Naive thymus-derived CD4-positive, alpha-beta T cell (primary cell): ENCODE measurements at regions not wholly inside any gene's neighbourhood (a gene's known extent, or its start where the extent isn't known, plus 50 kb on each side); places are given as distances from the start of the nearest gene placed in this dataset.

Experiments used
- ATAC-seq: fragments of 150-1000 bp; cut with Tn5 transposase; 2 replicates; pipeline ENCODE4 v1.10.0; 2021; ENCODE audit warnings: mild to moderate bottlenecking, moderate library complexity
- CTCF ChIA-PET: fragments of 350-600 bp; sonication (Branson Sonifier 250); formaldehyde crosslinking; loops from one replicate; lab custom pipeline; 2021; ENCODE audit warnings: antibody characterized with exemption; lab: Charles Lee
- POLR2A ChIA-PET: fragments of 350-600 bp; sonication (Branson Sonifier 250); formaldehyde crosslinking; loops from one replicate; lab custom pipeline; 2021; ENCODE audit warnings: antibody characterized with exemption, inconsistent platforms; lab: Charles Lee
- DNase-seq, 9 donors: peaks; one replicate each; pipeline versions ENCODE4 v3.0.0 to v3.0.0-alpha.2; 2020 to 2022; ENCODE audit warnings: mixed read lengths in 1 of 9
- H3K27ac ChIP-seq: one replicate; pipeline ENCODE4 v1.7.0; 2013; ENCODE audit warnings: mild to moderate bottlenecking, low read depth, low read length, moderate library complexity
- H3K27me3 ChIP-seq, 2 donors: one replicate each; pipeline ENCODE4 v1.7.0; 2013; ENCODE audit warnings: low read length in 2 of 2, mild to moderate bottlenecking in 2 of 2, moderate library complexity in 2 of 2; ENCODE audit not compliant: control insufficient read depth in 2 of 2, insufficient read depth in 2 of 2
- H3K36me3 ChIP-seq, 3 experiments: 1 replicate in 2 of 3; 2 replicates in 1 of 3; pipeline ENCODE4 v1.7.0; 2013; ENCODE audit warnings: low read length in 3 of 3, mild to moderate bottlenecking in 3 of 3, moderate library complexity in 1 of 3; ENCODE audit not compliant: insufficient read depth in 3 of 3, control insufficient read depth in 2 of 3
- H3K4me1 ChIP-seq, 2 donors: one replicate each; pipeline ENCODE4 v1.7.0; 2013; ENCODE audit warnings: low read length in 2 of 2, mild to moderate bottlenecking in 2 of 2, moderate library complexity in 1 of 2; ENCODE audit not compliant: control insufficient read depth in 2 of 2, insufficient read depth in 2 of 2
- H3K4me3 ChIP-seq: 2 replicates; pipeline ENCODE4 v1.7.0; 2013; ENCODE audit warnings: mild to moderate bottlenecking, low read length
- H3K9me3 ChIP-seq, 3 experiments: 1 replicate in 2 of 3; 2 replicates in 1 of 3; pipeline ENCODE4 v1.7.0; 2013; ENCODE audit warnings: low read length in 3 of 3; ENCODE audit not compliant: control insufficient read depth in 2 of 3
- H3K27ac Mint-ChIP-seq, 9 donors: one replicate each; pipeline ENCODE4 v1.8.0; 2020 to 2022; ENCODE audit warnings: mixed read lengths in 9 of 9, mild to moderate bottlenecking in 8 of 9, moderate library complexity in 5 of 9, inconsistent platforms in 2 of 9
- H3K27me3 Mint-ChIP-seq, 5 donors: one replicate each; pipeline ENCODE4 v1.8.0; 2021 to 2022; ENCODE audit warnings: mixed read lengths in 5 of 5, mild to moderate bottlenecking in 1 of 5
- H3K36me3 Mint-ChIP-seq, 5 donors: one replicate each; pipeline ENCODE4 v1.8.0; 2020 to 2022; ENCODE audit warnings: mixed read lengths in 5 of 5, mild to moderate bottlenecking in 3 of 5, inconsistent platforms in 1 of 5
- H3K4me1 Mint-ChIP-seq, 7 donors: one replicate each; pipeline ENCODE4 v1.8.0; 2020 to 2022; ENCODE audit warnings: mixed read lengths in 7 of 7, mild to moderate bottlenecking in 3 of 7, inconsistent platforms in 1 of 7
- H3K4me3 Mint-ChIP-seq, 10 donors: one replicate each; pipeline ENCODE4 v1.8.0; 2020 to 2022; ENCODE audit warnings: mild to moderate bottlenecking in 10 of 10, mixed read lengths in 10 of 10, moderate library complexity in 6 of 10, inconsistent platforms in 2 of 10
- H3K9me3 Mint-ChIP-seq, 11 donors: one replicate each; pipeline ENCODE4 v1.8.0; 2020 to 2022; ENCODE audit warnings: mixed read lengths in 11 of 11, mild to moderate bottlenecking in 4 of 11, inconsistent platforms in 1 of 11, moderate library complexity in 1 of 11
- intact Hi-C, 2 donors: fragments of 100-400 bp; cut with micrococcal nuclease; formaldehyde crosslinking; loops; one replicate each; pipeline ENCODE4 v1.15.1; 2023

DNA sequence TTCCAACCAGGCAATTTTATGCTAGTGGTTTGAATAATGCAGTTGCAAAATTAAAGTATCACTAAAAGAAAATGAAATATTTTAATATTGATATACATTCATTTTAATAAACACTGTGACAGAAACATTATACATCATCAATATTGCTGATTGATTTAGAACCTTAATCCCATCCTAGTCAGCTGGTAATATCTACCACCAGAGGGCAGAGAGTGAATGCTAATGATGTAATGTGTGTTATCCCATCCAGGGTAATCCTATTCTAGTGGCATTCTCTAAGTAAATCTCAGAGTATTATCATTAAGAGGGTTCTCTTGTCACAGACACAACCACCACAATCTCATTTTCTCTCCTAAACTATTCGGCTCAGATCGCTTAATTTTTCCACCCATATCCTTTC lies 477.4 kb downstream of the CPS1 start:
- no peaks in the 10 kb centered on the region for H3K27me3 Mint-ChIP-seq
- ATAC-seq (no peak), DNase-seq (no peak)
- H3K4me3 ChIP-seq, result no peak overlapping the region
- H3K4me1 Mint-ChIP-seq, result no peaks in the 10 kb centered on the region
- no peak overlapping the region for H3K4me3 Mint-ChIP-seq
- no peaks in the 10 kb centered on the region for H3K4me1 ChIP-seq
- no peak overlapping the region for H3K27ac ChIP-seq
- intact Hi-C loops, result loop anchor here in 1 of 2 donors (10.0 kb wide), 1 partner anchor 589 kb away; no protein-coding TSS in a partner anchor
- H3K9me3 ChIP-seq, result no peaks in the 10 kb centered on the region
- POLR2A ChIA-PET, result no interaction called here
- H3K36me3 ChIP-seq, result no peaks in the 10 kb centered on the region
- H3K27ac Mint-ChIP-seq, result no peak overlapping the region
- CTCF ChIA-PET, result no interaction called here
- no peaks in the 10 kb centered on the region for H3K36me3 Mint-ChIP-seq
- H3K9me3 Mint-ChIP-seq, result peaks cover 0 to 4% (median 0%) of the 10 kb centered on the region in 11 donors
- no peaks in the 10 kb centered on the region for H3K27me3 ChIP-seq

DNA sequence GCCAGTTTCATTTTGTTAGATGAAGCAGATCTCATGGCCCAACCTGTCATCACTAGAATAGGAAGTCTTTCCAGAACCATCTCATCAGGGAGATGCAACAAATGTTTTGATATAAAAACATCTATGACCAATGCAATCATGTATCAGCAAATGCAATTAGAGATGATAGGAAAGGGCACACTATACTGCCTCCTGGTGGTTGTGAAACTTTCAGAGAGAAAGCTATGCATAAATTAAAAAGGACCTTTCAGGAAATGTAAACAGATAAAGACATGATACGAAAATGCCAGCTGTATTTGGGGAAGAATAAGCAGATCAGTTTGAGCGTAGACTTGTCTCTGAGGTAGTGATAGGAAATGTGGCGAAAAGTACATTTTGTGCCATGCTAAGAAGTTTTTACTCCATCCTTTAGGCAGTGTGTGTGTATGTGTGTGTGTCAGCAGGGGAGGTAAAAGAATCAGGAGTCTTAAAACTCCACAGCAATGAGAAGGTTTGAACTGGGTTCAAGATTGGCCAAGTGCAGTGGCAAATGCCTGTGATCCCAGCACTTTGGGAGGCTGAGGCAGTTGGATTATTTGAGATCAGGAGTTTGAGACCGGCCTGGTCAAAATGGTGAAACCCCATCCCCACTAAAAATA lies 479.3 kb downstream of the CPS1 start:
- CTCF ChIA-PET, result no interaction called here
- H3K4me1 Mint-ChIP-seq, result no peaks in the 10 kb centered on the region
- intact Hi-C loops, result loop anchor here in 1 of 2 donors (1.0 to 10.0 kb wide), 3 partner anchors 418 to 591 kb away; no protein-coding TSS in a partner anchor
- no peaks in the 10 kb centered on the region for H3K9me3 ChIP-seq
- no peak for ATAC-seq
- H3K27ac ChIP-seq, result no peak overlapping the region
- H3K27ac Mint-ChIP-seq, result no peak overlapping the region
- H3K4me3 ChIP-seq, result no peak overlapping the region
- no peaks in the 10 kb centered on the region for H3K36me3 ChIP-seq
- no peaks in the 10 kb centered on the region for H3K4me1 ChIP-seq
- H3K36me3 Mint-ChIP-seq, result no peaks in the 10 kb centered on the region
- H3K4me3 Mint-ChIP-seq, result no peak overlapping the region
- H3K27me3 Mint-ChIP-seq, result no peaks in the 10 kb centered on the region
- POLR2A ChIA-PET, result no interaction called here
- H3K27me3 ChIP-seq, result no peaks in the 10 kb centered on the region
- peaks cover 0 to 4% (median 0%) of the 10 kb centered on the region in 11 donors for H3K9me3 Mint-ChIP-seq
- DNase-seq, result no peak

DNA sequence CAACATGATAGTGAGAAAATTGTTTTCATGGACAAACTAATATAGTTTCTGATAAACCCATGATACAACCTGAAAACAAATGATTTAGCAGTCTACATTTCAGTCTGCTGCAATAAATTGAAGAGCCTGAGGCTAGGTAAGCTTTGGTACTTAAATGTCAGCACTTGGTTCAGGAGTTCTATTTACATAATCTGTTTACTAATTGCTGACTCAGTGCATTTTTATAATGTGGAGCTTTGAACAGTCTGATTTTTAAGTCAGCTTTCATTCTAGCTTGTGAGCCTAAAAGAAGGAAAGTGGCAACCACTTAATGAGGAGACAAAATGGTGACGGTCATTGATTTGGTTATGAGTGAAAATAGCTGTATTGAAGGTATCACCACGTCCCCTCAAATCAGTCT lies 488.6 kb downstream of the CPS1 start:
- no peak overlapping the region for H3K27ac Mint-ChIP-seq
- no peaks in the 10 kb centered on the region for H3K27me3 Mint-ChIP-seq
- H3K9me3 ChIP-seq, result no peaks in the 10 kb centered on the region
- DNase-seq (no peak), ATAC-seq (no peak)
- ChIA-PET CTCF (no interaction called here), POLR2A (no interaction called here)
- no peaks in the 10 kb centered on the region for H3K27me3 ChIP-seq
- no peak overlapping the region for H3K27ac ChIP-seq
- H3K4me3 Mint-ChIP-seq, result no peak overlapping the region
- no peaks in the 10 kb centered on the region for H3K4me1 ChIP-seq
- H3K4me3 ChIP-seq, result no peak overlapping the region
- H3K9me3 Mint-ChIP-seq, result peaks cover 0 to 5% (median 0%) of the 10 kb centered on the region in 11 donors
- no peaks in the 10 kb centered on the region for H3K36me3 ChIP-seq
- intact Hi-C loops, result no loop called here
- H3K4me1 Mint-ChIP-seq, result no peaks in the 10 kb centered on the region
- no peaks in the 10 kb centered on the region for H3K36me3 Mint-ChIP-seq

DNA sequence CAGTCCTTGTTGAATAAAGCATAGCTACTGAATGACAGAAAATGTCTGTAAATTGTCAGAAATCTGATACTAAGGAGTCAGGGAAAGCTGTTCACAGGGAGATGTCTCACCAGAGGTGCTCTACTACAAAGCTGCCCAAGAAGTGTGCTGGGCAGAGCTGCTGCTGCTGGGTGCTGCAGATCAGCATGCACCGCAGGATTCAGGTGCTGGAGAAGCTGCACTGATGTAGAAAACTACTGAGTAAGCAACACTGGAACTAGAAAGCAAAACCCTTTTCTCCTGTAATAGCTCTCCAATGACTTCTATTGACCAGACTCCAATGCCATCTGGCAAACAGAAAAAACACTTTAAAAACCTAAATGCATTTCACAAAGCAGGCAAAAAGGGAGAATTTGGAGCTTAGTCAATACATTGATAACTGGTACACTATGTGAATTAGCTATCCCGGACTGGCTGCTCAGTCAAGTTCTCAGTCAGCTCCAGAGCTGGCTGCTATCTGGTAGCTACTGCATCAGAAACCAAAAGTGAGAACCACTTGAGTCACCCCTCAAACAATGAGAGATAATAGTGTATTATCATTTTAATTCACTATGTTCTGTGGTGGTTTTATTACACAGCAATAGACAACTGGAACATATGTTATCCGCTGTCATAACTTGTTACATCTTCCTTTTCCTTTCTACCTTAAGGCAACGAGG lies 493.1 kb downstream of the CPS1 start:
- ATAC-seq, result no peak
- H3K4me3 Mint-ChIP-seq, result no peak overlapping the region

DNA sequence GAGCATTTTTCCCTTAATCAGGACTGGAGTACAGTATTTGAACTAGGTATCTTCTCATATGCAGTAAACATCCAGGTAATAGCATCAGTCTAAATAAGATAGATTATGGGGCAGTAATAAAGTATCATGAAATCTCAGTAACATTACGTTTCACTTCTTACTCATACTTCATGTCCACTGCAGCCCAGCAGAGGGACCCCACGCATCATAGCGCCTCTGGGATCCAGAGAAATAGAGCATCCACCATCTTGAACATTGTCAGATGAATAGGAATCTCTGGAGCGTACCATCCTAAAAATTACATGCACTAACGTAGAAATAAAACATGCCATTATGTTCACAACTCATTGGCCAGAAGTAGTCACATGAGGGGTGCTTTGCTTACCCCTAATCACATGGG lies 499.0 kb downstream of the CPS1 start:
- H3K9me3 Mint-ChIP-seq, result peaks cover 0 to 5% (median 0%) of the 10 kb centered on the region in 11 donors
- CTCF ChIA-PET, result interaction anchor here (1.5 kb wide), 1 partner anchor 12 kb away, joined by 4 read pairs; no protein-coding TSS in a partner anchor
- Histone ChIP-seq H3K27ac (no peak overlapping the region), H3K4me3 (no peak overlapping the region), H3K9me3 (no peaks in the 10 kb centered on the region), H3K36me3 (no peaks in the 10 kb centered on the region), H3K27me3 (no peaks in the 10 kb centered on the region), H3K4me1 (no peaks in the 10 kb centered on the region)
- DNase-seq, result no peak
- intact Hi-C loops, result no loop called here
- H3K4me3 Mint-ChIP-seq, result no peak overlapping the region
- H3K4me1 Mint-ChIP-seq, result no peaks in the 10 kb centered on the region
- POLR2A ChIA-PET, result no interaction called here
- no peak overlapping the region for H3K27ac Mint-ChIP-seq
- no peak for ATAC-seq
- H3K36me3 Mint-ChIP-seq, result no peaks in the 10 kb centered on the region
- H3K27me3 Mint-ChIP-seq, result no peaks in the 10 kb centered on the region

More for the DNA sequence above, 493.1 kb downstream of the CPS1 start:
- ChIA-PET CTCF (no interaction called here), POLR2A (no interaction called here)
- Mint-ChIP-seq H3K9me3 (peaks cover 0 to 5% (median 0%) of the 10 kb centered on the region in 11 donors), H3K27me3 (no peaks in the 10 kb centered on the region), H3K27ac (no peak overlapping the region), H3K36me3 (no peaks in the 10 kb centered on the region), H3K4me1 (no peaks in the 10 kb centered on the region)
- no peaks in the 10 kb centered on the region for H3K27me3 ChIP-seq
- H3K4me3 ChIP-seq, result no peak overlapping the region
- no peaks in the 10 kb centered on the region for H3K4me1 ChIP-seq
- H3K9me3 ChIP-seq, result no peaks in the 10 kb centered on the region
- intact Hi-C loops, result no loop called here
- no peaks in the 10 kb centered on the region for H3K36me3 ChIP-seq
- H3K27ac ChIP-seq, result no peak overlapping the region
- DNase-seq, result no peak

DNA sequence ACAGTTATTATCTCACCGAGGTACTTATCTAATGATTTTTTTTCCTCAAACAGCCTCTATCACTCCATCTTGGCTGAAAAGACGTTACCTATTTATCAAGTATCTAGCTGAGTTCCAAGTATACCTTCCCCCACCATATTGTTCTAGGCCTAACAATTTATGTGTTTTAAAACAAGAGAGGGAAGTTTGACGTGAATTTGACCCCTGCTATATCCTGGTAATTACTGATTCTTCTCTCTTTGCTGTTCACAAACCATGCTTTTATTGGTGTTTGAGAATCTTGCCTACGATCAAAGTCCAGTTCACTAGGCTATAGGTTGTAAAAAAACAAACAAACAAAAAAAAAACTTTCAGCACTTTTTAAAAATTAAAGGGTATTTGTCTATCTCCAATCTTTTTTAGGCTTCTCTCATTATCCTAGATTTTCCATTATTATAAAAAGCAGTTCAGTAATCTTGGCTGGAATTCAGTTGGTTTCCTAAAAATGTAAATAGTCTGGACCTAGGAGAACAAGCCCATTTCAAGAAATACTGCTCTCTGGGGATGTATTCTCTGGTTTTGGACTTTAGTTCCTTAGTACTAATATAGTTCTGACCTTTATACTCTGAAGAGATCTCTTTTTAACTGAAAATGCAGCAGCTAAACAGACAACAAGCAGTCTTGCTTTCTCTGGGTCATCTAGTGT lies 505.4 kb downstream of the CPS1 start:
- DNase-seq (no peak), ATAC-seq (no peak)
- Mint-ChIP-seq H3K27ac (no peak overlapping the region), H3K4me1 (no peaks in the 10 kb centered on the region), H3K9me3 (no peaks in the 10 kb centered on the region), H3K27me3 (no peaks in the 10 kb centered on the region), H3K36me3 (no peaks in the 10 kb centered on the region), H3K4me3 (no peak overlapping the region)
- no peaks in the 10 kb centered on the region for H3K36me3 ChIP-seq
- H3K4me3 ChIP-seq, result no peak overlapping the region
- H3K9me3 ChIP-seq, result no peaks in the 10 kb centered on the region
- no peak overlapping the region for H3K27ac ChIP-seq
- intact Hi-C loops, result no loop called here
- H3K4me1 ChIP-seq, result no peaks in the 10 kb centered on the region
- no peaks in the 10 kb centered on the region for H3K27me3 ChIP-seq
- POLR2A ChIA-PET, result no interaction called here
- CTCF ChIA-PET, result no interaction called here
